ENCODE measurements at regions not wholly inside any gene's neighbourhood (a gene's known extent, or its start where the extent isn't known, plus 50 kb on each side); places are given as distances from the start of the nearest gene placed in this dataset.

DNA sequence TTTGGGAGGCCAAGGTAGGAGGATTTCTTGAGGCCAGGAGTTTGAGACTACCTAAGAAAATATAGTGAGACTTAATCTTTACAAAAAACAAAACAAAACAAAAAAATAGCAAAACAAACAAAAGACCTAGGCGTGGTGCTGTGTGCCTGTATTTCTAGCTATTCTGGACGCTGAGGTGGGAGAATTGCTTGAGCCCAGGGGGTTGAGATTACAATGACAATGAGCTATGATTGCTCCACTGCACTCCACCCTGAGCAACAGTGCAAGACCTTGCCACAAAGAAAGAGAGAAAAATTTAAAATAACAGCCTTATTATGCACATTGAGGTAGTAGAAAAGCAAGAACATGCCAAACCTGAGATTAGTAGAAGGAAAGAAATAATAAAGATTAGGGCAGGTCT, 657.7 kb downstream of the PDHA2 start:
- 52 to 78% (median 72%) methylated on average over 2 of the region's 2 CpGs for WGBS, 4 donors
- no peaks in the 10 kb centered on the region for H3K27me3 ChIP-seq
- no peaks in the 10 kb centered on the region for H3K36me3 ChIP-seq
- no peak overlapping the region for H3K27ac ChIP-seq
- no peak overlapping the region for H3K4me3 ChIP-seq
- TF ChIP-seq, protein P1, sequence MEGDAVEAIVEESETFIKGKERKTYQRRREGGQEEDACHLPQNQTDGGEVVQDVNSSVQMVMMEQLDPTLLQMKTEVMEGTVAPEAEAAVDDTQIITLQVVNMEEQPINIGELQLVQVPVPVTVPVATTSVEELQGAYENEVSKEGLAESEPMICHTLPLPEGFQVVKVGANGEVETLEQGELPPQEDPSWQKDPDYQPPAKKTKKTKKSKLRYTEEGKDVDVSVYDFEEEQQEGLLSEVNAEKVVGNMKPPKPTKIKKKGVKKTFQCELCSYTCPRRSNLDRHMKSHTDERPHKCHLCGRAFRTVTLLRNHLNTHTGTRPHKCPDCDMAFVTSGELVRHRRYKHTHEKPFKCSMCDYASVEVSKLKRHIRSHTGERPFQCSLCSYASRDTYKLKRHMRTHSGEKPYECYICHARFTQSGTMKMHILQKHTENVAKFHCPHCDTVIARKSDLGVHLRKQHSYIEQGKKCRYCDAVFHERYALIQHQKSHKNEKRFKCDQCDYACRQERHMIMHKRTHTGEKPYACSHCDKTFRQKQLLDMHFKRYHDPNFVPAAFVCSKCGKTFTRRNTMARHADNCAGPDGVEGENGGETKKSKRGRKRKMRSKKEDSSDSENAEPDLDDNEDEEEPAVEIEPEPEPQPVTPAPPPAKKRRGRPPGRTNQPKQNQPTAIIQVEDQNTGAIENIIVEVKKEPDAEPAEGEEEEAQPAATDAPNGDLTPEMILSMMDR (IDR thresholded peaks at IDR 0.05): no peak
- no peak for TF ChIP-seq POLR2A (IDR thresholded peaks at IDR 0.05)
- H3K4me1 ChIP-seq: no peaks in the 10 kb centered on the region
- intact Hi-C loops (cut with DNase I): no loop called here
- ATAC-seq: no peak
- no peak for DNase-seq
- H3K9me3 ChIP-seq: peaks cover 0 to 33% (median 12%) of the 10 kb centered on the region in 12 donors

- no peak for TF ChIP-seq POLR2A (IDR thresholded peaks at IDR 0.05)
- TF ChIP-seq, protein P1 (IDR thresholded peaks at IDR 0.05): no peak
- H3K4me1 ChIP-seq: no peaks in the 10 kb centered on the region
- no peak for DNase-seq
- H3K4me3 ChIP-seq: no peak overlapping the region
- no peak for ATAC-seq
- no peaks in the 10 kb centered on the region for H3K36me3 ChIP-seq
- intact Hi-C loops (cut with DNase I): no loop called here
- no peak overlapping the region for H3K27ac ChIP-seq
- H3K27me3 ChIP-seq: no peaks in the 10 kb centered on the region
- 47 to 73% (median 66%) methylated on average over 5 of the region's 5 CpGs for WGBS, 4 donors
- peaks cover 0 to 4% (median 0%) of the 10 kb centered on the region in 12 donors for H3K9me3 ChIP-seq
Observed at GRCh38 chr4:96504386-96504785, 664.5 kb downstream of the PDHA2 start.

GRCh38 chr4:96509039-96509741, 669.3 kb downstream of the PDHA2 start:
- TF ChIP-seq POLR2A (IDR thresholded peaks at IDR 0.05): no peak
- TF ChIP-seq, protein P1 (IDR thresholded peaks at IDR 0.05): no peak
- 63 to 87% (median 71%) methylated on average over 2 of the region's 2 CpGs for WGBS, 4 donors
- Histone ChIP-seq H3K4me1 (no peaks in the 10 kb centered on the region), H3K4me3 (no peak overlapping the region), H3K36me3 (no peaks in the 10 kb centered on the region), H3K9me3 (peaks cover 0 to 21% (median 0%) of the 10 kb centered on the region in 12 donors), H3K27me3 (no peaks in the 10 kb centered on the region), H3K27ac (no peak overlapping the region)
- intact Hi-C loops (cut with DNase I): no loop called here
- ATAC-seq: no peak
- DNase-seq: no peak

DNA sequence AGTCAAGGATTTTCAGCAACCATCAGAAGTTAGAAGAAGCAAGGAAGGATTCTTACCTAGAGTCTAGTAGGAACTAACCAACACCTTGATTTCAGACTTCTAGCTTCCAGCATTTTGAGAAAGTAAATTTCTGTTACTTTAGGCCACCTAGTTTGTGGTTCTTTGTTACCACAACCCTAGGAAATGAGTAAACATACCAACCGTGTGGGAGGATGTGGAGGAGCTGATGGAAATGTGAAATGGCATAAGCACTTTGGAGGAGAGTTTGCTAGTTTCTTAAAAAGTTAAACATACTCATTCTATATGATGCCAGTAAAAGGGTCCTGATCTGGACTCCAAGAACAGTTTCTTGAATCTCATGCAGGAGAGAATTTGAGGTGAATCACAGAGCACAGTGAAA, 679.4 kb downstream of the PDHA2 start:
- no peak for TF ChIP-seq POLR2A (IDR thresholded peaks at IDR 0.05)
- TF ChIP-seq, protein P1 (IDR thresholded peaks at IDR 0.05): no peak
- no peak overlapping the region for H3K27ac ChIP-seq
- no peaks in the 10 kb centered on the region for H3K4me1 ChIP-seq
- no peaks in the 10 kb centered on the region for H3K36me3 ChIP-seq
- no peaks in the 10 kb centered on the region for H3K9me3 ChIP-seq
- no peaks in the 10 kb centered on the region for H3K27me3 ChIP-seq
- WGBS, 4 donors: 40 to 58% (median 52%) methylated on average over 1 of the region's 1 CpG
- intact Hi-C loops (cut with DNase I): no loop called here
- no peak overlapping the region for H3K4me3 ChIP-seq
- no peak for DNase-seq
- no peak for ATAC-seq
